Brain microvascular endothelial cell (primary cell): ENCODE measurements at regions not wholly inside any gene's neighbourhood (a gene's known extent, or its start where the extent isn't known, plus 50 kb on each side); places are given as distances from the start of the nearest gene placed in this dataset.

Experiments
- DNase-seq: peaks from one replicate; pipeline ENCODE4 v3.0.0-alpha.2; 2020
- H3K27ac ChIP-seq: fragments of 250-450 bp; sonication (Bioruptor Pico); 2 replicates; pipeline ENCODE4 v1.5.1; 2020; ENCODE audit warnings: mild to moderate bottlenecking, moderate library complexity
- H3K27me3 ChIP-seq: fragments of 250-450 bp; sonication (Bioruptor Pico); replicated peaks from 2 replicates; pipeline ENCODE4 v1.5.1; 2020; ENCODE audit warnings: mild to moderate bottlenecking
- H3K36me3 ChIP-seq: fragments of 250-450 bp; sonication (Bioruptor Pico); replicated peaks from 2 replicates; pipeline ENCODE4 v1.5.1; 2020; ENCODE audit warnings: mild to moderate bottlenecking
- H3K4me3 ChIP-seq: 2 replicates; pipeline ENCODE4 v1.5.1; 2011; ENCODE audit warnings: low read depth, mild to moderate bottlenecking, control low read depth, low read length, moderate library complexity
- in situ Hi-C: cut with HindIII; loops from 2 replicates; pipeline ENCODE4 v1.10.0; 2017; ENCODE audit warnings: low sequenced_read_pairs, low pct_ligation_motif_present
- TF ChIP-seq, protein P1 (sequence below): IDR thresholded peaks from 2 replicates; pipeline ENCODE4 v1.5.1; 2011; ENCODE audit warnings: low read depth, mild to moderate bottlenecking, moderate library complexity, low read length, control low read depth, inconsistent platforms; ENCODE audit errors: missing control alignments

DNA sequence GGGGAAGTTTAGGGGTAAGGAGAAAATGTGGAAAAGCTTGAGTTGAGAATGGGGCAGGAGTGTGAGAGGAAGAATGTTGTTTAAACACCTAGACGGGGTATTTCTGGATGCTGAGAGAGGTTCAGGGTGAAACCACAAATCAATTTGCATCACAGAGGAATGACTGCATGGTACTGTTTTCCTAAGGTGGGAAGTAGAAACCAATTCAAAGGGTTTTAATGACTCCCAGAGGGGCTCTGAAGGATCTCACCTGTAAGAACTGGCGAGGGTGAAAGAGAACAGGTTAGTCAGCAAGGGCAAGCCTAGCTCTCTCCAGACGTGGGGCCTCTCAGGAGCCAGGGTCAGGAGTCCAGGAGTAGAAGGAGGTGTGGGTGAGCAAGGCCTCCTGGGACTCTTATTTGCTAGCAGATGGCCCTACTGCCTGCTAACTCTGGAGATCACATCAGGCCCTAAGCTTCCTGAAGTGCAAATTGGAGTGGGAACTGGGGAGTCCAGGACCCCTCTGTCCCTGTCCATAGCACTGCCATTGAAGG, 133.0 kb upstream of the CELF4 start:
- TF ChIP-seq, protein P1, sequence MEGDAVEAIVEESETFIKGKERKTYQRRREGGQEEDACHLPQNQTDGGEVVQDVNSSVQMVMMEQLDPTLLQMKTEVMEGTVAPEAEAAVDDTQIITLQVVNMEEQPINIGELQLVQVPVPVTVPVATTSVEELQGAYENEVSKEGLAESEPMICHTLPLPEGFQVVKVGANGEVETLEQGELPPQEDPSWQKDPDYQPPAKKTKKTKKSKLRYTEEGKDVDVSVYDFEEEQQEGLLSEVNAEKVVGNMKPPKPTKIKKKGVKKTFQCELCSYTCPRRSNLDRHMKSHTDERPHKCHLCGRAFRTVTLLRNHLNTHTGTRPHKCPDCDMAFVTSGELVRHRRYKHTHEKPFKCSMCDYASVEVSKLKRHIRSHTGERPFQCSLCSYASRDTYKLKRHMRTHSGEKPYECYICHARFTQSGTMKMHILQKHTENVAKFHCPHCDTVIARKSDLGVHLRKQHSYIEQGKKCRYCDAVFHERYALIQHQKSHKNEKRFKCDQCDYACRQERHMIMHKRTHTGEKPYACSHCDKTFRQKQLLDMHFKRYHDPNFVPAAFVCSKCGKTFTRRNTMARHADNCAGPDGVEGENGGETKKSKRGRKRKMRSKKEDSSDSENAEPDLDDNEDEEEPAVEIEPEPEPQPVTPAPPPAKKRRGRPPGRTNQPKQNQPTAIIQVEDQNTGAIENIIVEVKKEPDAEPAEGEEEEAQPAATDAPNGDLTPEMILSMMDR: no peak
- H3K27ac ChIP-seq: no peak overlapping the region
- H3K27me3 ChIP-seq: no peaks in the 10 kb centered on the region
- DNase-seq: no peak
- in situ Hi-C loops: no loop called here
- no peaks in the 10 kb centered on the region for H3K36me3 ChIP-seq
- no peak overlapping the region for H3K4me3 ChIP-seq

DNA sequence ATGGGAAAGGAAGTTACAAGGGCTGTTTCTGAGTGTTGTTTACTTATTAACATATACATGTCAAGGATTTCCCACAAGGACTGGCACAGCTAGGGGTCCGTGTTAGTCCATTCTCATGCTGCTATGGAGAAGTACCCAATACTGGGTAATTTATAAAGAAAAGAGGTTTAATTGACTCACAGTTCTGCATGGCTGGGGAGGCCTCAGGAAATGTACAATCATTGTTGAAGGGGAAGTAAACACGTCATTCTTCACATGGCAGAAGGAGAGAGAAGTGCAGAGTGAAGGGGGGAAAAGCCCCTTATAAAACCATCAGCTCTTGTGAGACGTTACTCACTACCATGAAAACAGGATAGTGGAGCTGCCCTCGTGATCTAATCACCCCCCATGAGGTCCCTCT, 128.9 kb upstream of the CELF4 start:
- no peak for DNase-seq

DNA sequence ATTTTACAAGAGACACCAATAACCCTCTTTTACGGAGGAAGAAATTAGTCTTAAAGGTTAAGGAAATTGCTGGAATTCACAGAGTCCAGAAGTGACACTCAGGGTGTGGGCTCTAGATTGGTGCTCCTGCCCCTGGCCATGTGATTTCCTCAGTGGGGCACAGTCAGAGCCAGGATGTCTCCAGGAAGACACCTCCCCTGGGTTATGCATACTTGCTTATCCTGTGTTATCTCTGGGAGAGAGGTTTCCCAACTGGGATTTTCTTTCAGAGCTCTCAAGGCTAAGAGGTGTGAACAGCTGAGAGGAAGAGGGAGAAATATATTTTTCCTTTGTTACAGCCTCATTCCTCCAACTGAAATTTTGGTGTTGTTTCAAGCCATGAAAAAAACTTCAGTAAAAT, 125.6 kb upstream of the CELF4 start:
- no peak for DNase-seq
- H3K27me3 ChIP-seq: no peaks in the 10 kb centered on the region
- no peak overlapping the region for H3K27ac ChIP-seq
- no peaks in the 10 kb centered on the region for H3K36me3 ChIP-seq
- TF ChIP-seq, protein P1: no peak
- no peak overlapping the region for H3K4me3 ChIP-seq
- in situ Hi-C loops: no loop called here

More for the DNA sequence above, 128.9 kb upstream of the CELF4 start:
- in situ Hi-C loops: no loop called here
- H3K36me3 ChIP-seq: no peaks in the 10 kb centered on the region
- no peak overlapping the region for H3K27ac ChIP-seq
- no peak overlapping the region for H3K4me3 ChIP-seq
- no peaks in the 10 kb centered on the region for H3K27me3 ChIP-seq
- TF ChIP-seq, protein P1: no peak

DNA sequence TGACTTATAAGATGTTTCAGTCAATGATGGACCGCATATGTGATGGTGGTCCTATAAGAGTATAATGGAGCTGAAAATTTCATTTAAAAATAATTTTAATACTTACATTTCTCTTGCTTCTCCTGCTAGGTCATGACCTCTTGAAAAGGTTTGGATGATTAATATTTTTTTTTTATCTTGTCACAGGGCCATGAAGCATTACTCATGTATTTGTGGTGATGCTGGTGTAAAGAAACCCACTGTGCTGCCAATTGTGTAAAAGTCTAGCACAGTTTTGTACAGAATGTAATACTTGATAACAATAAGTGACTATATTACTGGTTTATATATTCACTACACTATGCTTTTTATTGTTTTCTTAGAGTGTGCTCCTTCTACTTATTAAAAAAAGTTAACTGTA, 124.2 kb upstream of the CELF4 start:
- no peak overlapping the region for H3K27ac ChIP-seq
- no peak for DNase-seq
- no peaks in the 10 kb centered on the region for H3K27me3 ChIP-seq
- TF ChIP-seq, protein P1: no peak
- H3K4me3 ChIP-seq: no peak overlapping the region
- in situ Hi-C loops: no loop called here
- H3K36me3 ChIP-seq: no peaks in the 10 kb centered on the region

DNA sequence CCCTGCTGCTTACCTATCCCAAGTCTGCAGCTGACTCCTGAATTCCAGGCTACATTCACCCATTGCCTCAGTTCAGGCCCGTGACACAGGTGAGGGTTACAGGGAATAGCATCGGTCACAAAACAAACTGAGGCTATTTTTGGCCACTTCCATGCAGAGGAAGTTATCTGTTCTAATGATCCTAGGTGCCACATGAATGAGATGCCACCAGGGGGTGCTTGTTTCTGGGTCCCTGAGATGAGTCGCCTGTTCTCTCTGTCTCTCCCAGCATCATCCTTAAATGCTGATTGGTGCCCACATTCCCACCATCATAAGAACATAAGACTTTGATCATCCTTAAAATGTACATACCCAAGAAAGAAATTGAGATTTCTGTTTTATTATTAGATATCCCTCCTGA, 119.0 kb upstream of the CELF4 start:
- Histone ChIP-seq H3K27ac (no peak overlapping the region), H3K4me3 (no peak overlapping the region), H3K36me3 (no peaks in the 10 kb centered on the region), H3K27me3 (no peaks in the 10 kb centered on the region)
- DNase-seq: no peak
- in situ Hi-C loops: no loop called here
- TF ChIP-seq, protein P1: no peak

DNA sequence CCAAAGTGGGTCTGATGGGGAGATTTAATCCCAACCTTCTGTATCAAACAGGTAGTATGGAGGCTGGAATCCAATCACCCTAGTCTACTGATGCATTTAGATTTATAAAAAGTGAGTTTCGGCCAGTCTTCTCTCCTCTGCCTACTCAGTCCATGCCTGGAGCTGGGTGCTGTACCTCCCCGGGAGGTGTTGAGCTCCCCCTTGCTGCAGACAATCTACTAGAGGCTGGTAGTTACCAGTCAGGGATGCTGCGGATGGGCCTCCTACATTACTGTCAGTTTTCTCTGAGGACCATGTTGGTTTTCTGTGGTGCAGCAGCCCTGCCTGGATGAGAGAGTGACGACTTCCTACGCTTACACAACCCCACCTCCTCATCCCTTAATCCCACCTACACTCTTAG, 118.6 kb upstream of the CELF4 start:
- no peak overlapping the region for H3K27ac ChIP-seq
- no peaks in the 10 kb centered on the region for H3K27me3 ChIP-seq
- no peak for DNase-seq
- no peaks in the 10 kb centered on the region for H3K36me3 ChIP-seq
- no peak overlapping the region for H3K4me3 ChIP-seq
- TF ChIP-seq, protein P1: no peak
- in situ Hi-C loops: no loop called here
